ENCODE measurements at regions not wholly inside any gene's neighbourhood (a gene's known extent, or its start where the extent isn't known, plus 50 kb on each side); places are given as distances from the start of the nearest gene placed in this dataset.

DNA sequence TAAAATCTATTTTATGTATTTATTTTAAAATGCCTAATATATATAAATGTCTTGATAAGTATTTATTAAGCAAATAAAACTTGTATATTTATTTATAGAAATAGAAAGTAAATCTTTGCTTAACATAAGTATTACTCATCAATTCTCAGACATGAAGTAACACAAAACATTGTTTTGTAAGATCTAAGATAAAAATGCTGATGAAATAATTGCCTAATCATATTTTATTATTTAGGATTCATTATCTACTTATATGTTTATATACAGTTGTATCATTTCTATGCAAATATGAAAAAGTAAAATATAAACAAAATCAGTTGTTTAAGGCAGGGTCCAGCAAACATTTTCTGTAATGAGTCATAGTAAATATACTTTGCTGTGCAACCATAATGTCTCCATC lies 507.8 kb upstream of the CNTN5 start:
- TF ChIP-seq TAF1 (IDR thresholded peaks at IDR 0.05; ENCODE audit: low read depth, low read length): no peak
- no peak for TF ChIP-seq SPI1 (IDR thresholded peaks at IDR 0.05; ENCODE audit: low read depth, low read length)
- no peak for TF ChIP-seq POLR2AphosphoS5 (IDR thresholded peaks at IDR 0.05; ENCODE audit: low read depth, low read length)
- TF ChIP-seq POLR2A (IDR thresholded peaks at IDR 0.05; ENCODE audit: low read depth, low read length): no peak

Measured in GM12891 (cell line).